Forelimb muscle (tissue), 1 donor: ENCODE measurements at regions not wholly inside any gene's neighbourhood (a gene's known extent, or its start where the extent isn't known, plus 50 kb on each side); places are given as distances from the start of the nearest gene placed in this dataset.
"Not testable (repeated sequence)": the region's sequence is repeated elsewhere in the genome, so short reads cannot be mapped to it uniquely, and the experiment has no call there.

Experiments
- DNase-seq: peaks from one replicate; pipeline ENCODE4 v3.0.0-alpha.2; 2013; ENCODE audit warnings: low read depth

DNA sequence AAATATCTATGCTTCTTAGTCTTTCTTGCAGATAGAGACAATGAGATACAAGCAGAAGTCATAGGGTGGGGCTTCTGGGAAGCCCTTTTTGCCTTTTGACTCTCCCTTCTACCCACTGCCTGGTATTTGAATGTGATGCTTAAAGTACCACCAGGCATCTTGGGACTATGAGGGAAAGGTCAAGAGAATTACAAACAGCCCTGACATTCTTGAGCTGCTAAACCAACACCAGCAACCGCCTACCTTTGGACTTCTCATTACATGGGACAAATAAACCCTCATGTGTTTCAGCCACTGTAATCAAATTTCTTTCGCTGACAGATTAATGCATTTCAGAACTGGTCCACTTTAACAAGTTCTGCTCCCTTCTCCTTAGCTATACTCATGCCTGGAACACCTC lies 112.8 kb downstream of the LUZP4 start:
- DNase-seq: no peak

DNA sequence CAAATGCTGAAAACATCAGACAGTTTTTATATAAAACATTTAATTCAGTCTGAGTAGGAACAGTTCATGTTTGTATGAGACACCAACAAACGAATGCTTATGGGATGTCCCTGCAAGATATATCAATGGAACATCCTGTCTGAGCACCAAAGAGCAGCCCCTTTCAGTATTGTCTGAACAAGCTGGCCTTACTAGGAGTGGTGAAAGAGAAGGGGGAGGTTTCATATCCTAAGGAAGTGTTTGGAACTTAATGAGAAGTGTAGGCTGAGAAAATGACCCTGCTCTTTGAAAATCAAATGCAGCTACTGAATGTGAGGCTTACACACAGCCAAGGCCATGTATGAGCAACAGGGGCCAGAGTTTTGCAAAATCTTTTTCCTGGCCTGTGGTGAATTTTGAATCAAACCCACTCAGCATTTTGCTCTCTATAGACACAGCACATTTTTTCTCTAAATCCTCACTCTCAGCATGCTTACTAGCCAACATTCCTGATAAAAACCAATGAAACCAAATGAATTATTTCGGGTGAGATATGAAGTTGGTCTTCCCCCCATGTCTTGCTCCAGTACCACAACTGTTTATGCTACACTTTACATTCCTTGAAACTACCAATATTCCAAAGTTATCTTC lies 119.4 kb downstream of the LUZP4 start:
- no peak for DNase-seq

DNA sequence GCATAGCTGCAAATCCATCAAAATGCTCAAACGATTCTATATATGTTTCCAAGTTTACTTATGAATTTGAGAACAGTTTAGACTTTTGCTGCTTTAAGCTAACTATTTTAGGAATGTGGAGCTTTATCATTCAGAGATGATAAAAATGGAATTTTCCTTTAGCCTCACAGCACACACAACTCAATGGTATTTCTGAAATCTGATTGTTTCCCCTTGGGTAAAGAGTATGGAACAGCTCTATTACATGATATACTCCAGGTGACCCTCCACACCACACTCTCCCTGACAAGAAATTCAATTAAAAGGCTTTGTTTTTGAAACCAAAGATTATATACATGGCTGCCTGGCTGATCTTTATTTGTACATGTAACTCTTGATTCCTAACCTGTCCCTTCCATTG lies 120.0 kb downstream of the LUZP4 start:
- DNase-seq: no peak

DNA sequence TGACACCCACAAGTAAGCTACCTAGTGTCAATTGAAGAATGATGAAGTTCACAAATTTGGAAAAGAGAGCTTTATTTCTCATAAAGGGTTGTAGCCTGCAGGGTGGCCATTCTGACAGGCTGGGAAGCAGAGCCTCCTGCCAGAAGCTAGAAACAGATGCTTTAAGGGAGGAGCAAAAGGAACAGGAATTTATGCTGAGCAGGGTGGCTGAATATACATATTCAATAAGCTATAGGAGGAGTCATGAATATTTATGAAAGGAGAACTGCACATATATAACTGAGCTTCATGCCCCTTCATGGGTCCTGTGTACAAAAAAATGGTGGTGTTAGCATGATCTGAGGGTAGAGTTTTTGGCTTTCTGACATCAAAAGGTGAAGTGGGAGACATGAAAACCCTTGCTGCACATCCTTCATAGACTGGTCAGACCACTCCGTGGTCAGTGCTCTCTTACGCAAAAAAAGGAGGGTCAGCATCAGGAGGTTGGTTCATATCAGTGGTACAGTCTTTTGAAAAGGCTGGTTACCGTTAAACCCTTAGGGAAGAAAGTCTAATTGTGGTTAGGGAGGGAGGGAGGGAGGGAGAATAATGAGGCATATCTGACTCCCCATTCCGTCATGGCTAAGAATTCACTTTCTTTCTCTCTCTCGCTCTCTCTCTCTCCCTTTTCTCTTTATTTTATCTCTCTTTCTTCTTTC lies 121.4 kb downstream of the LUZP4 start:
- no peak for DNase-seq

DNA sequence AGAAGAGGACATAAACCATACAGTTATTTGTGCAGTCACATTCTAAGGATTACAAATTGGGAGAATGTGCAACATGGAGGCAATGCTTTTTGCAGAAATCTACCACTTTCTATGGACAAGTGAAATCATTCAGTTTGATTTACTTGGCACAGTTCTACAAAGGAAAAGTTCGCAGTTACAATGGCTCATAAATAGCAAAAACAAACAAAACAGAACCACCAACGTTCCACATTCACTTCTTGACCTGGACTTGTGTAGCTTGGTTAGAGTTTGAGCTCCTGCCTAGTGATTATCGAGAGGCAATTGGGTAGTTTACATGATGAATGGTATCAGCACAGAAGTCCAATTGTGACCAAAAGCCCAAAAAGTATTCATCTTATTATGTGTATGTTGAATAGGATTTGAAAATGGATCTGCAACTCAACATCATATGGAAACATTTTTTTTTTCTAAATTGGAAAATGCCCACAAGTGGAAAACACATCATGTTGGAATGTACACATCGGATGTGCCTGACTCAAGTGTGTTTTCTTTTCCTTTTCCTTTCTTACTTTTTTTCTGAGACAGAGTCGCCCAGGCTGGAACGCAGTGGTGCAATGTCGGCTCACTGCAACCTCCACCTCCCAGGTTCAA lies 123.8 kb downstream of the LUZP4 start:
- no peak for DNase-seq

DNA sequence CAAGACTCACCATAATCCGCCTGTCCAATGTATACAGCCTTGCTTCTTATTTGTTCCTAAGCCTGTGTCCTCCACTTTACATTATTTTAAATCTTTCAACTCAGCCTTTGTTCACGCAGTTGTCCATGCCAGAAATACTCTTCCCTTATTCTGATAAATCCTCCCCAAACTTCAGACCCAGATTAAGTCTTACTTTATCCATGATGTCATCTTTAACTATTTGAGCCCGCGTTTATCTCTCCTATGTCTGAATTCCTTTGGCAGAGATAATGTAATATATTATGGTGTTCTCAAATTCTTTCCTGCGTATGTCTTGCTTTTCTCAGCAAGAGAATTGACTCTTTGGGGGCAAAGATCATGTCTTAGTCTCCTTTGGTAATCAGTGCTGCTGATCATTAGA lies 129.6 kb downstream of the LUZP4 start:
- DNase-seq: no peak

DNA sequence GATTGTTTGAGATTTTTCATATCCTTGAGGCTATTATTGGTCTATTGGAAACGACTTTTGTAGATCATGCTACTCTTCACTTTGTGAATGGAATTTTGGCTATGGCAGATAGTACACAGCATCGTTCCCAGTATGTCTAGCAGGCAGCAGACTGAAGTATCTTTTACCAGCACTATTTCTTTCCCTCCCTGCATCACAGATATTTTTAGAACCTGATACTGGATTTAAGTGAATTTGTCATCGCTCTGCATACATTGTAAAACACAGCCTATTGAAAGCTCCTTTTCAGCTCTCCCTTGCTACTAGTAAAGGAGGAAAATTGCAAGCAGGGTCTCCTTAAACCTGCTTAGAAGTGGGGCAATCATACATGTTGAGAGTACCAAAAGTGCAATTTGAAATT lies 133.6 kb downstream of the LUZP4 start:
- no peak for DNase-seq

DNA sequence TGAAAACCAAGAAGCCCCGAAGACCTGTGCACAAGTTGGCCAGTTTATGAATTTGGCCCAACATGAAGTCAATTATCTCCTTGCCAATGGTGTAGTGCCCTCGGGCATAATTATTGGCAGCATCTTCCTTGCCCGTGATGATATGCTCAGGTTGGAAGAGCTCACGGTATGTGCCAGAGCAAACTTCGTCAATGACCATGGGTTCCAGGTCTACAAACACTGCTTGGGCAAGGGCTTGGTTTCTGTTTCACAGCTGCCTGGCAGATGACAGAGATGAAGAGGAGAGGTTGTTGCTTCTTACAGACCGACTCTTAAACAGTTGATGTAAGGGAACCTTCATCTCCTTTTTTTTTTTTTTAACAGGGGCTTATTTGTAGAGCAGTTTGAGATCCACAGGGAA lies 135.6 kb upstream of the PLS3 start:
- DNase-seq: no peak

DNA sequence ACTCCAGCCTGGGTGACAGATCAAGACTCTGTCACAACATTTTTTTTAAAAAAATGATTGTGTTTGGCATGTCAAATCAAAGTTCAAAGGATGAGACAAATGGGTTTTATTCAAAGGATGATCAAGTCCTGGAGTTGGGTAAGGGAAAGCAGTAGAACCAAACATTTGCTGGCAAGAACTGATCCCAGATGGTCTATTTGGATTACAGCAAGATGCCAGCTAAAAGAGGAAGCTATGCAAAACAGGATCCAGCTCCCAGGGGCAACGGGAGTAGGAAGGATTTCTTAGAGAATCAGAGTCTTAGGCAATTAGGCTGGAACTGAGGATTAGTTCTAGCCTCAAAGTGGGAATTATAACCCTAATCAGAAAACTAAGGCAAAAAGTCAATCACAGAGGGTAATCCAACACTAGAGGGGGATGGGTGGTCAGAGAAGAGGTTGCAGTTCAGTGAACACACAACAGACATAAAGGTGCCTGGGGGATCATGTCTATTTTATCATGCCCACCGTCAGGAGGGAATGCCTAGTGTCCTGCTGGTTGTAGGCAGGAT lies 133.0 kb upstream of the PLS3 start:
- DNase-seq: no peak

DNA sequence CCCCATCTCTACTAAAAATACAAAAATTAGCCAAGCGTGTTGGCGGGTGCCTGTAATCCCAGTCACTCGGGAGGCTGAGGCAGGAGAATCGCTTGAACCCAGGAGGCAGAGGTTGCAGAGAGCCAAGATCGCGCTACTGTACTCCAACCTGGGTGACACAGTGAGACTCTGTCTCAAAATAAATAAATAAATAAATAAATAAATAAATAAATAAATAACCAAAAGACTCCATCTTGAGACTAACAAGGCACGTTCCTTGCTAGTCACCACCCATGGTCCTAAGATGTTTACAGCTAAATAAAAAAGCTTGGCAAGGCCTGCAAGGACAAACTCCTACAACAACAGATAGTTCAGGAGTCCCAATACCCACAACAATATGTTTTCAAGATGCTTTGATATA lies 126.1 kb upstream of the PLS3 start:
- DNase-seq: not testable (repeated sequence)

DNA sequence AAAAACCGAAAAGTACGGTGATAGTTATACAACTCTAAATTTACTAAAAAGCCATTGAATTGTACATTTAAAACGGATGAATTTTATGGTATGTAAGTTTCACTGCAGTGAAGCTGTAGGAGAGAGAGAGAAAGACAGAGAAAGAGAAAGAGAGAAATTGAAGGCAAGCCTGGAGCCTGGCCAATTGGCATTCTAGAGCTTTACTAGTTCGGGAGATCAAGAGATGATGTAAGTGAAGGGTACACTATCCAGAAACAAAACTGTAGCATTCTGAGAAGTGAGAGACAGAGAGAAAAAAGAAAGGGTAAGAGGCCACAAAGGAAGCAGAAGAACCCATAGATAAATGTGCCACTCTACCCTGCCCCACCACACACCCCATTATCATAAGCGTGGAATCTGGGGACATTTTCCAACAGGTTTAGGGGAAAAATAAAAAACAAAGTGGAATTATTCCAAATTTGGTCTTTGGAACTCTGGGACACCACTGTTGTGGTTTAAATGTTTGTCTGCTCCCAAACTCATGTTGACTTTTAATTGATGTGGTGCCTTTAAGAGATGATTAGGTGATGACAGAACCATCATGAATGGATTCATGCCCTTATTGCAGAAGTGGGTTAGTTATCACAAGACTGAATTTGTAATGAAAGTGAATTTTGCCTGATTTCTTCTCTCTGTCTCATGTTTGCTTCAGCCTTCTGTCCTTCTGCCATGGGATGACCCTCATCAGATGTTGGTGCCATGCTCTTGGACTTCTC lies 123.0 kb upstream of the PLS3 start:
- DNase-seq: no peak

DNA sequence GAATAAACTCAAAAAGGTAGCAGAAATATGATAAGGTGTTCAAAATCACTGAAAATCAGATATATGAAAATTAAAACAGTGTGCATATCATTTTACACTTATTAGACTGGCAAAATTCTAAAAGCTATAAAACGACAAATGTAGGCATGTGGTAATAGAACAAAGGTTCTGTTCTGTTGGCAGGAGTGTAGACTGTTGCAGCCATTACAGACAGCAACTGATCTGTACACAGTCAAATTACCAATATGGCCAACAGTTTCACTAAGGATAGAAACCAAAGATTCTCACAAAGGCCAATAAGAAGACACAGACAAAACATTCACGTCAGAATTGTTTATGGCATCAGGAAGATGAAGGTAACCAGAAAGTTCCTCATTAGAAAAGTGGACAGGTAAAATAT lies 112.8 kb upstream of the PLS3 start:
- DNase-seq: no peak

DNA sequence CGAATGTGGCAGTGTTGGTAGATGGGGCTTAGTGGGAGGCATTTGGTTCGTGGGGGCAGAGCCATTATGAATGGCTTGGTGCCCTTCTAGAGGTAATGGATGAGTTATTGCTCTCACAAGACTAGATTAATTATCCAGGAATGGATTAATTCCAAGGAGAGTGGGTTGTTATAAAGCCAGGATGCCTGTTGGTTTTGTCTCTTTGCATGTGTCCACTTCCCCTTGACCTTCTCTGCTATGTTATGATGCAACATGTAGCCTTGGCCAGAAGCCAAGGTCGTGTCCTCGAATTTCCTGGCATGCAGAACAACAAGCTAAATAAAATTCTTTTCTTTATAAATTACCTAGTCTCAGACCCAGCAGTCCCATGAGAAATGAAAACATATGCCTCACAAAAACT lies 111.2 kb upstream of the PLS3 start:
- no peak for DNase-seq

DNA sequence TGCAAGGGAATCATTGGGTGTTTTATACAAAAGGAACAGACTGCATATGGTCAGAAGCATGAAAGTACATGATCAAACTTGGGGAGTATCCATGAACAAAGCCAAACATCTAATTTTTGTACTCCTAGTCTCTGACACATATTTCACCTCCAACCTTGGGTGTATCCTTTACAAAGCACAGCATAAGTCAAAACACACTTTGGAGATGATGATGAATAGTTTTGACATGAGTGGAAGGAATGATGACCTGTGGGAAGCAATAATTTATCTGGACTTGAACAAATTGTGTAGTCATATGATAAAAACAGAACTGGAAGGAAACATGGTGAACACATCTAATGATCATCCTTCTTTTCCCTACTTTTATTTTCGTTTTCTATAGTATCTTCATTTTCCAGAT lies 108.7 kb upstream of the PLS3 start:
- DNase-seq: no peak

DNA sequence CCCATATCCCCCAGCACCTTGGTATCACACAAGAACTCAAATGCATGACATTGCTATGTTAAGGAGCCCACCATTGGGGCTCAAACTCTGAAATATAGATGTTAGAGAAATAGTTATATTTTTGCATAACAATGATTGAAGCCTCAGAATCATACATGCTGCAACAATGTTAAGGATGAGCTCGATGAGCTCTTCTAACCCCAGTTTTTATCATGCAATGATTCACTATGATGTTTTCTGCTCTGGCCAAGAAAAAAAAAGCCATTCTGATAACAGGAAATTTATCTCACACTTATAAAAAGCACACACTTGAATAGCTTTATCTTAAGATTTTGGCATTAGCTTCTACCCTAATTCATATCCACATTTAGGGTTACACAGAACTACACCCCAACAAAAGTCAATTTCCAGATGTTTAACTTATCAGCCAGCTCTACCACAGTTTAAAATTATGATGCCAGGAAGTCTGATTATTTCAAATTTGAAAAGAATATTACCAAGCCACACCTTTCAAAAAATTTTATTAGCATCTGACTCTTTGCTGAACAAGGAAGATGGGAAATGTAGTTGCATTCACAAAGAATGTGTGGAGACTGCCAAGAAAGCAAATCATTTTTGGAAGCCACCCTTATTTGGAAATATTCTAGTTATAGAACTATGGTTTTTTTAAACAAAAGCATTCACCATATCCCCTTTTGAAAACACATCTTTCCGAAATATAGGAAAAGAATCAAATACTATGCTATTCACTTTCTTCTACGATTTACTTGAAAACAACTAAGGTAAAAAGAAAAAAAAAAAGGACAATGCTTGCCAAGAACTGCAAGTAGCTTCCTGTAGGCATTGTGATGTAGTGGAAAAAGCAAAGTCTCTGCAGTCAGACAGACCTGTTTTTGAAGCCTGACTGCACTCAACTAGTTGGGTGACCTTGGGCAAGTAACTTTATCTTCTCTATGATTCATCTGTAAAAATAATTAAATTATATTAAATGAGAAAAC lies 100.8 kb upstream of the PLS3 start:
- DNase-seq: peak; percentile 57

DNA sequence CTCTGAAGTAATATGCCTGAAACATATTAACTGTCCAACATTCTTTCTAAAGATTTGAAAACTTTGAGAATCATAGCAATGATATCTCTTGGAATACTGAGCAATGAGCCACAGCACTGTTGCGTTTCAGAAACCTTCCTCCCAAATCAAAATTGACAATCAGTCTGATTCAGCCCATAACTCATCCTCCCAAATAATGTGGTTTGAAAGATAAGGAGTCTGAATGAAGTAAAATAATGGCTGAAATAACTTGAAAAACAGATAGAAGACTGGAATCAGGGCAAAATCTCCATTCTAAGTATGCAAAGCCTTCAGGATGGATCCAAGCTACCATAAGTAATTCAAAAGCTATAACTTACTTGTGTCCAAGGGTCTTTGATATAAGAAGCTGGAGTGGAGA lies 98.6 kb upstream of the PLS3 start:
- no peak for DNase-seq

DNA sequence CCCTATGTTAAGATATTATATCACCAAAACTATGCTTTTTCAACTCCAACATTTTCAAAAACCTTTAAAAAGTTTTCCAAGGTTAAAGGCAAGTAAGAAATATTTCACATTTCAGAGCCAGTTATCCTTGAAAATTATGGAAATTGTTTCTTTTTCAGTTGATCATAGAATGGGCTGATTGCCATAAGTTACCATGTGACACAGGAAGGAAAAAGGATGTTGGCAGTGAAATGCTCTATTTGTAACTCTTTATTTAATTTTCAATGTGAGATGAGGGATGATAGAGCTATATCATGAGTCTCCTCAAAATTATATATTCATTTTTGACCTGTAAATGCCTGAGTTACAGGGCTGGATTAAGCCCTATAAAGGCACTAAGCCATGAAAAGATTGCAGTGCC lies 93.0 kb upstream of the PLS3 start:
- no peak for DNase-seq

DNA sequence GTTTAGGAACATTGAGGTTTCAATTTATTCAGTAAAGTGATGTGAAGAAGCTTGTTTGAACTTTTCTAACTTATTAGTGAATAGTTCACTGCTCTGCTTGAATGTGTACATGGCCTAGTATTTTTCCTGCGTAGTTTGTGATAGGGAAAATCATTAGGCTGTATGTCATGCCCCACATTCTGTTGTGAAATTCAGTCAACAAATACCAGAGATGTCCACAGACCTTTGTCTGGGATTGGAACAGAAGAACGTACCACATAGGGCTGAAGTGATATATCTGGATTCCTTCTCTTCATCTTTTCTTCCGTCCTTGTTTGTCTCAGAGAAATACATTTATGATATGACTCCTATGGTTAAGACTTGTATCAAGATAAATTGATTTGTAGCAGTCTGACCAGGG lies 88.8 kb upstream of the PLS3 start:
- DNase-seq: no peak

DNA sequence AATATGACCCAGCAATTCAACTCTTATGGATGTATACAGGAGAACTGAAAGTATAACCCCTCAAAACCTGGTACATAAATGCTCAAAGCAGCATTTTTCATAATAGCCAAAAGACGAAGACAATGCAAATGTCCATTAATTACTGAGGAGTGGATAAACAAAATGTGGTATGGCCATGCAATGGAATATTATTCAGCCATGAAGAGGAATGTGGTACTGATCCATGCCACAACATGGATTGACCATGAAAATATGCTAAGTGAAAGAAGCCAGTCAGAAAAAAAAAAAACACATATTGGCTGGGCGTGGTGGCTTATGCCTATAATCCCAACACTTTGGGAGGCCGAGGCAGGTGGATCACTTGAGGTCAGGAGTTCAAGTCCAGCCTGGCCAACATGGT lies 74.5 kb upstream of the PLS3 start:
- no peak for DNase-seq

DNA sequence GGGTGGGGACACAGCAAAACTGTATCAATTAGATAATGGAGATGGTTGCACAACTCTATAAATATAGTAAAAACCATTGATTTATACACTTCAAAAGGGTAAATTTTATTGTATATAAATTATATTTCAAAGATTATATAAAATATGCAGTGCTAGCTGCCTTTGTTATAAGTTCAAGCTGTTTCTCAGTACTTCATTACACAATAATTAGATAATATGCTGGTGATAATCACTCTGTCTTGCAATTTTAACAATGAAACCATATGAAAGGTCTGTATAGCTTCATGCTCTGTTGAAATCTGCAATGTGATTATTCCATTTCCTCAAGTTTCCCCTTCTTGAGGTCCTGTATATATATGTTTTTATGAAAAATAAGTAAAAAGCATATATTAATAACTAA lies 73.4 kb upstream of the PLS3 start:
- no peak for DNase-seq

DNA sequence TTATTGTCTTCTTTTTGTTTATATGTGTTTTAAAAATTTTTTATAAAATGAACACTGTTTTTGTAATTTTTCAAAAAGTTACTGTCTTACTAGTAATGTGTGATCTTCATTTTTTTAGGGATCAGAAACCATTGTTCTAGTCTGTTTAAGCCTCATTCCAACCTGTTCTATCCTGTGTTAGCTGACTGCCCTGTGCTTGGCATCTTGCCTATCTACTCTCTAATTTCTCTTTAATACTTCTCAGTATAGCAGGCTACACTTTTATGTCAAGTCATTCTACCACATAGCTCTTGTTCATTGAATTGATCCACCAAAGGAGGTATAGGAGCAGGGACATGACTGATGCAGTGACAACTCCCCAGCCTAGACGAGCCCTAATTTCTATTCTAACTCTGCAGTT lies 70.2 kb upstream of the PLS3 start:
- no peak for DNase-seq
